ACHN (cell line): ENCODE measurements at regions not wholly inside any gene's neighbourhood (a gene's known extent, or its start where the extent isn't known, plus 50 kb on each side); places are given as distances from the start of the nearest gene placed in this dataset.
"Not testable (repeated sequence)": the region's sequence is repeated elsewhere in the genome, so short reads cannot be mapped to it uniquely, and the experiment has no call there.

Experiments
- DNase-seq: peaks from one replicate; pipeline ENCODE4 v3.0.0-alpha.2; 2015
- in situ Hi-C: cut with HindIII; loops from 2 replicates; pipeline ENCODE4 v1.10.0; 2017; ENCODE audit warnings: low sequenced_read_pairs, low pct_ligation_motif_present, low pct_unique_long_range_greater_than_20kb

DNA sequence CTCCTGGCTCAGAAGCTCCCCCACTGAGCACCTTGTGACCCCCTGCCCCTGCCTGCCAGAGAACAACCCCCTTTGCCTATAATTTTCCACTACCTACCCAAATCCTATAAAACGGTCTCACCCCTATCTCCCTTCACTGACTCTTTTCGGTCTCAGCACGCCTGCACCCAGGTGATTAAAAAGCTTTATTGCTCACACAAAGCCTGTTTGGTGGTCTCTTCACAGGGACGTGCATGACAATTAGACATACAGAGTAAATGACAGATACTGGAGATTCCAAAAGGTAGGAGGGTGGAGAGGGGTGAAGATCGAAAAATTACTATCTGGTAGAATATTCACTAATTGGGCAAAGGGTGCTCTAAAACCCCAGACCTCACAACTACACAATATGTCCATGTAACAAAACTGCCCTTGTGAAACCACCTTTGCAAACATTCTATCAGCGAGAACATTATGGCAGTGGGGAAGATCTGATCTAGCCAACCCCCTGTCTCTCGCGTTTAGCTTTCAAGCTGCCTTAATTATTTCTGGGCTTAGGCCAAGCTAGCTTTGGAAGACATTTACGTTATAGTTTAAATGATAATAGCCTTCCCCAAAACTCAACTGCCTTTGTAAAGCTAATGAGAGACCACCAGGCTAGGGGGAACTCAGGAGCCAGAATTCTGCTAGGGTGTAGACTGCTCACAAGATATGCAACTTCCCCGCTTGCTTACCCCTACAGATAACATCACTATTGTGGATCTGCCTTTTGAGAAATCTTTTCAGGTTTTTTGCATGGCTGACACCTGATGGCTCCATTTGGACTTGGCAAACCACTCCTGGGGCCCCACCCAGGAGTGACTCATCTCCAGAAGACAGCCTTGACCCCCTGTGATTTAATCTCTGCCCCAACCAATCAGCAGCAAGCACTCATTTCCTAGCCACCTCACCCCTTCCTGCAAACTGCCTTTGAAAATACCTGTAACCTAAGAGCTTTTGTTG lies 1534.0 kb upstream of the SPRY2 start:
- no peak for DNase-seq
- in situ Hi-C loops: no loop called here

- no peak for DNase-seq
- in situ Hi-C loops: no loop called here
Measured at GRCh38 chr13:81874253-81874652, 1533.3 kb upstream of the SPRY2 start.

GRCh38 chr13:81872581-81872980 lies 1531.7 kb upstream of the SPRY2 start:
- peak; percentile 42 for DNase-seq
- in situ Hi-C loops: no loop called here

GRCh38 chr13:81871751-81872325 lies 1530.9 kb upstream of the SPRY2 start:
- in situ Hi-C loops, DNase-seq: not testable (repeated sequence)

DNA sequence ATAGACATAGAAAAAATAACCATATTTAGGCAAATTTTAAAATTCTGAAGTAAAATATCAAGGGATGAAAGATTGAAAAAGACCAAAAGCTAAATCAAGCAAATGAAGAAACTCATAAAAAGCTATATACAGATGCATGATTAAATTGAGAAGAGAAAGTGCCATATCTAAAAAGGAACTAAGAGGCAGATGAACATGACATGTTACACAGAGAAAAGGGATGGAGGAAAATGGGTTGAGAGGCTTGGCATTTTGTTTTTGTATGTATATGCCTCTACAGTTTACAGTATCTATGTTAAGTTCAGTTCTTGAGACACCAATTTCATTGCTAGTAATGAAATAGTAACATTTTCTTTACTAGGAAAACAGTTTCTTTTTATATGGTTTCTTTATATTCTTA lies 1507.4 kb upstream of the SPRY2 start:
- DNase-seq: no peak
- in situ Hi-C loops: no loop called here

DNA sequence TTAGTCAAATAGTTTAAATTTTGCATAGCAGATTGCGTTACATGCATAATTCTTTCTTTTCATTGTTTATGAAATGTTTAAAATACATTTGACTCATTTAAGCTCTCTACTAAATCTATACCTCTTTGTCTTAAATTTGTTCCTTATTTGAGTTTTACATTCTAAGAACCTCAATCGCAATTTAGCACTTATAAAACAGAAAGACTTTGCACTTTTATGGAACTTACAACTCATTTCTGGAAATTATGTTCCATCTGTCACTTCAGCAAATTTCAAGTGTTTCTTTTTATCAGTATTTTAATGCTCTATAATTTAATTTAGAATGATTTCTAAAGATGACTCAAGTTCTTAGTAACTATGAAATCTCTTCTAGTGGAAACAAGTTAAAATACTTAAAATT lies 1505.8 kb upstream of the SPRY2 start:
- in situ Hi-C loops: no loop called here
- no peak for DNase-seq

DNA sequence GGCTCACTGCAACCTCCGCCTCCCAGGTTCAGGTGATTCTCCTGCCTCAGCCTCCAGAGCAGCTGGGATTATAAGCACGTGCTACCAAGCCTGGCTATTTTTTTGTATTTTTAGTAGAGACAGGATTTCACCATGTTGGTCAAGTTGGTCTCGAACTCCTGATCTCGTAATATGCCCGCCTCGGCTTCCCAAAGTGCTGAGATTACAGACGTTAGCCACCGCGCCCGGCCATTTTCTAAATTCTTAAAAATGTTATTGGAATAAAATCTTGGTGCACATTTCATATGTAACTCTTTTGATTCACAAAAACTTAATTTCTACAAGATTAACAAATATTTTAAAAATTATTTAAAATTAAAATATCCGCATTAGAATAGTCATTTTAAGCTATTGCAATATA lies 1480.3 kb upstream of the SPRY2 start:
- in situ Hi-C loops: no loop called here
- DNase-seq: no peak

- in situ Hi-C loops: no loop called here
- no peak for DNase-seq
Measured at GRCh38 chr13:81800433-81800832, 1459.5 kb upstream of the SPRY2 start.

GRCh38 chr13:81795710-81796109 lies 1454.8 kb upstream of the SPRY2 start:
- in situ Hi-C loops: no loop called here
- DNase-seq: no peak

GRCh38 chr13:81791641-81792040 lies 1450.7 kb upstream of the SPRY2 start:
- in situ Hi-C loops: no loop called here
- no peak for DNase-seq

DNA sequence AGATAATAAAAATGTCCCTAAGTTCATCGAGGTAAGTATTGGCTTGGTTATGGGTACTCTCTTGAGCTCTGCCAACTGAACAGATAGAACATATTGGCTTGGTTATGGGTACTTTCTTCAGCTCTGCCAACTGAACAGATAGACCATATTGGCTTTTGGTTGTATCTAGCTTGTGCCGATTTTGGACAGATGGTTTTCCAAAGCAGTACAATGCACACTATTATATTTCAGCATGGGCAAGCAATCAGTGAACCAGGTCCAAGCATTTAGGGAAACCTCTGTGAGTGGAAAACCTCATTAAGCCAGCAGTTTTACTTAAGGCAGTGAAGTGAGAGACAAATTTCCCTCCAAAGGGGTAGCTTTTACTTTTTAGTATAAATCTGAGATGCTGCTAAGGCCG lies 1440.5 kb upstream of the SPRY2 start:
- in situ Hi-C loops: no loop called here
- DNase-seq: no peak

DNA sequence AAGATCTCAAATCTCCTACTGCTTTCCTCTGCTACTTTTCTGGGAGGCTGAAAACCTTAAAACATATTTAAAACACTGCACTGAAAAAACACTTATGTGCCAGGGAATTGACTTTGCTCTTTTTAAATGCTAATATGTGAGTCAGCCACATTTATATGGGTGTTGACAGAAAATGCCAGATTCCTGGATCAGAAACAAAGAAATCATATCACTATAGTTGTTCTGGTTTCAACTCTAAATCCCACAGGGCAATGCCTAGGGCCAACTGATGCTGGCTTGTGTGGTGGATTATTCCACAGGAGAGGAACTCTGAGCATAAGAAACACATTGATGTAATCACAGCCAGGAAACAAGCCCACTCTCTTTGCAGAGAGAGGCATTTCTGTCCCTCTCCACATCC lies 1439.0 kb upstream of the SPRY2 start:
- in situ Hi-C loops: no loop called here

DNA sequence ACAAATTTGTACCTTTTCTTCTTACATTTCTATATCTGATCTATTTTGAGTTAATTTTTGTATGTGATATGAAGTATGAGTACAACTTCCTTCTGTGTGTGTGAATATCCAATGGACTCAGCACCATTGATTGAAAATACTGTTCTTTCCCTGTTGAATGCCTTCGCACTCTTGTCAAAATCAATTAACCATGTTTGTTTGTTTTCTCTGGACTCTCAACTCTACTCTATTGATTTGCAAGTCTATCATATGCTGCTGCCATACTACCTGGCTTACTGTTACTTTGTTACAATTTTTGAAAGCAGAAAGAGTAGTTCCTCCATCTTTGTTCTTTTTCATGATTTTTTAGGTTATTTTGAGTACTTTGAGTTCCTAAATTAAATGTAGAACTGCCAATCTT lies 1437.4 kb upstream of the SPRY2 start:
- in situ Hi-C loops: no loop called here
- no peak for DNase-seq

More for the DNA sequence above, 1439.0 kb upstream of the SPRY2 start:
- no peak for DNase-seq

DNA sequence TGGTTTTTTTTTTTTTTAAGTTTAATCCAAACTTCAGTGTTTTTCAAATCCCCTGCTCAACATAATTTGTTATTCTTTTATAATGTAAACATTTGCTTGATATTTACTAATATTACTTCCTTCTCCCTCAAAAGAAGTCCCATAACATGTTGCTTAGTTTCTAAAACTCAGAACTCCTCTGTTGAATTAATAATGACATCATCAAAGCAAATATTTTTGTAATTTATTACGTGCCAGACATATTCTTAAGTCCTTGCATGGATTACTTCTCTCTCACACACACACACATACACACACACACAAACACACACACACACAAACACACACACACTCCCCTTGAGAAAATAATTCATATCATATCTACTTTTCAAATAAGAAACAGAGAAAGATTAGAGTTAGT lies 1432.3 kb upstream of the SPRY2 start:
- in situ Hi-C loops: no loop called here
- DNase-seq: no peak

- DNase-seq: no peak
- in situ Hi-C loops: no loop called here
Measured at GRCh38 chr13:81771951-81772350, 1431.0 kb upstream of the SPRY2 start.

DNA sequence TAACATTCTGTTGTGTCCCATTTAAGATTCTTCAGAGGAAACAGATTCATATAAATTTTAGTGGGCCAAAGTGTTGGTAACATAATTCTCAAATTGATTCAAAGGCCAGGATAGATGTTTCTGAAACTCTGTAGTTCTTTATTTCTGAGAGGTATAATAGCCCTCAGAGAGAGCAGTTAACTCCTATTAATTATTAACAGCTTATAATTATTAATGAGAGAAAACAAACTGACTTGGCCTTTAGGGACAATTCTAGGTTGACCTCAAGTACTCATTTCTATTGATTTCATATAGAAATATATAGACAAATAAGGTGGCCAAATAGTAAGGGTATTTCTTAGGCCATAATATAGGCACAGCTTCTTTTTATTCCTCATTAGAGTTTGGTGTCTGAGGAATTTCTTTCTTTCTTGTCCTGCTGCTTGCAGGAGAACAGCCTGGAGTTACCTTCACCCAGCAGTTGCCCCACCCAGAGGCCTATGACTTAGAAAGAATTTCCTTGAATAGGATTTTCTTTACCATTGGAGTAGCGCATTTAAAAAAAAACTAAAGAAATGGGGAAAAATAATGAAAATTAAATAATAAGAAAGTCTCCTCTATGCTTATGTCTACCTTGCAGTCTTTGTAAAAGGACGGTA lies 1430.1 kb upstream of the SPRY2 start:
- in situ Hi-C loops: no loop called here
- DNase-seq: no peak

GRCh38 chr13:81762449-81762848 lies 1421.5 kb upstream of the SPRY2 start:
- no peak for DNase-seq
- in situ Hi-C loops: no loop called here

- in situ Hi-C loops: no loop called here
- no peak for DNase-seq
Measured at GRCh38 chr13:81760316-81760715, 1419.4 kb upstream of the SPRY2 start.

DNA sequence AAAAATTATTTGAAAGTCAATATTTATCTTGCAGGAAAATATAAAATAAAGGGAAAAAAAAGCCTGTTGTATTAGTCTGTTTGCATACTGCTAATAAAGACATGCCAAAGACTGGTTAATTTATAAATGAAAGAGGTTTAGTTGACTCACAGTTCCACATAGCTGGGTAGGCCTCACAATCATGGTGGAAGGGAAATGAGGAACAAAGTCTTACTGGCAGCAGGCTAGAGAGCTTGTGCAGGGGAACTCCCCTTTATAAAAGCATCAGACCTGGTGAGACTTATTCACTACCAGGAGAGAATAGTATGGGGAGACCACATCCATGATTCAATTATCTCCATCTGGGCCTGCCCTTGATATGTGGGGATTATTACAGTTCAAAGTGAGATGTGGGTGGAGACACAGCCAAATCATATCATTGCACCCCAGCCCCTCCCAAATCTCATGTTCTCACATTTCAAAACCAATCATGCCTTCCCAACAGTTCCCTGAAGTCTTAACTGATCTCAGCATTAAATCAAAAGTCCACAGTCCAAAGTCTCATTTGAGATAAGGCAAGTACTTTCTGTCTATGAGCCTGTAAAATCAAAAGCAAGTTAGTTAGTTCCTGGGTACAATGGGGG lies 1416.5 kb upstream of the SPRY2 start:
- in situ Hi-C loops: no loop called here
- DNase-seq: no peak
